Choroid plexus epithelial cell (primary cell): ENCODE measurements at regions not wholly inside any gene's neighbourhood (a gene's known extent, or its start where the extent isn't known, plus 50 kb on each side); places are given as distances from the start of the nearest gene placed in this dataset.

ENCODE experiments used
- DNase-seq: peaks from one replicate; pipeline ENCODE4 v3.0.0-alpha.2; 2010; ENCODE audit warnings: low read depth
- H3K4me3 ChIP-seq: 2 replicates; pipeline ENCODE4 v1.5.1; 2011; ENCODE audit warnings: low read depth, mild to moderate bottlenecking, control low read depth, low read length, moderate library complexity
- CTCF ChIP-seq: conservative IDR thresholded peaks from 2 replicates; pipeline ENCODE4 v1.5.1; 2011; ENCODE audit warnings: low read depth, mild to moderate bottlenecking, control low read depth, inconsistent platforms, low read length, moderate library complexity

GRCh38 chr3:106126846-106127235, 258.0 kb upstream of the CBLB start:
- no peak for DNase-seq
- no peak overlapping the region for H3K4me3 ChIP-seq
- TF ChIP-seq CTCF: no peak

GRCh38 chr3:106129939-106130338, 261.1 kb upstream of the CBLB start:
- H3K4me3 ChIP-seq: no peak overlapping the region
- no peak for TF ChIP-seq CTCF
- no peak for DNase-seq

- TF ChIP-seq CTCF: no peak
- DNase-seq: peak; percentile 76
- no peak overlapping the region for H3K4me3 ChIP-seq
Measured at GRCh38 chr3:106130384-106131198, 261.8 kb upstream of the CBLB start.

- H3K4me3 ChIP-seq: no peak overlapping the region
- no peak for DNase-seq
- TF ChIP-seq CTCF: no peak
Measured at GRCh38 chr3:106135451-106136160, 266.8 kb upstream of the CBLB start.

- TF ChIP-seq CTCF: no peak
- peak; percentile 52 for DNase-seq
- no peak overlapping the region for H3K4me3 ChIP-seq
Measured at GRCh38 chr3:106139826-106140225, 271.0 kb upstream of the CBLB start.

GRCh38 chr3:106140431-106140830, 271.6 kb upstream of the CBLB start:
- DNase-seq: no peak
- H3K4me3 ChIP-seq: no peak overlapping the region
- TF ChIP-seq CTCF: no peak
